ENCODE measurements at regions not wholly inside any gene's neighbourhood (a gene's known extent, or its start where the extent isn't known, plus 50 kb on each side); places are given as distances from the start of the nearest gene placed in this dataset.
A peak's percentile ranks its signal among the peaks of the same experiment; 100 is the strongest.

DNA sequence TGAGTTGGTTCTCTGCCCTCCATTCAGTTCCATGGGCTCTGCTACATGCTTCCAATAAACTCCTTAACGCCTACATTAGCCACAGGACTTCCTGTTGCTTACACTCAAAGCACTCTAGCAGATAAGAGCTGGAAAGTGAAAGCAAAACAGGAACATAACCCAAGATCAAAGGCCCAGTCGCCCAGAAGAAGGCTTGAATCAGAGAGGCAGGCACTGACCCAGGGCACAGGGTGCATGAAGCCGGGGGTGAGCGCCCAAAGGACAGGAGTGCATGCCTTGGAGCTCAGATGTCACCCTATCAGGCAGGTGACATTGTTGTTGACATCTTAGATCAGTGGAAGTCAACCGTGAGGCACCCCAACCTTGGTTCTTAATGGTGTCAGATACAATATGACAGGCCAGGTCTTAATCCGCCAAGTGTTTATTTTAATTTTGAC is 235.1 kb downstream of the UACA start:
- intact Hi-C loops (cut with micrococcal nuclease): loop anchor here (2.0 kb wide), 1 partner anchor 35 kb away; no protein-coding TSS in a partner anchor
- Histone ChIP-seq H3K36me3 (ENCODE audit: control insufficient read depth, insufficient read depth, low read length) (no peaks in the 10 kb centered on the region), H3K27ac (ENCODE audit: low read length) (peak overlapping the region; percentile 78), H3K9me3 (ENCODE audit: control insufficient read depth, insufficient read depth, low read length) (no peaks in the 10 kb centered on the region), H3K4me1 (ENCODE audit: control insufficient read depth, insufficient read depth, low read length) (peaks cover 33% of the 10 kb centered on the region), H3K4me3 (ENCODE audit: low read length) (no peak overlapping the region), H3K27me3 (ENCODE audit: control insufficient read depth, insufficient read depth, low read length) (no peaks in the 10 kb centered on the region)
- H3K4me1 Mint-ChIP-seq: peaks cover 13 to 24% of the 10 kb centered on the region in 2 donors
- no peaks in the 10 kb centered on the region for H3K36me3 Mint-ChIP-seq
- 24% methylated on average over 6 of the region's 6 CpGs for WGBS (ENCODE audit: insufficient coverage)
- TF ChIP-seq, protein P1, sequence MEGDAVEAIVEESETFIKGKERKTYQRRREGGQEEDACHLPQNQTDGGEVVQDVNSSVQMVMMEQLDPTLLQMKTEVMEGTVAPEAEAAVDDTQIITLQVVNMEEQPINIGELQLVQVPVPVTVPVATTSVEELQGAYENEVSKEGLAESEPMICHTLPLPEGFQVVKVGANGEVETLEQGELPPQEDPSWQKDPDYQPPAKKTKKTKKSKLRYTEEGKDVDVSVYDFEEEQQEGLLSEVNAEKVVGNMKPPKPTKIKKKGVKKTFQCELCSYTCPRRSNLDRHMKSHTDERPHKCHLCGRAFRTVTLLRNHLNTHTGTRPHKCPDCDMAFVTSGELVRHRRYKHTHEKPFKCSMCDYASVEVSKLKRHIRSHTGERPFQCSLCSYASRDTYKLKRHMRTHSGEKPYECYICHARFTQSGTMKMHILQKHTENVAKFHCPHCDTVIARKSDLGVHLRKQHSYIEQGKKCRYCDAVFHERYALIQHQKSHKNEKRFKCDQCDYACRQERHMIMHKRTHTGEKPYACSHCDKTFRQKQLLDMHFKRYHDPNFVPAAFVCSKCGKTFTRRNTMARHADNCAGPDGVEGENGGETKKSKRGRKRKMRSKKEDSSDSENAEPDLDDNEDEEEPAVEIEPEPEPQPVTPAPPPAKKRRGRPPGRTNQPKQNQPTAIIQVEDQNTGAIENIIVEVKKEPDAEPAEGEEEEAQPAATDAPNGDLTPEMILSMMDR (IDR thresholded peaks at IDR 0.05): no peak
- H3K4me3 Mint-ChIP-seq: peak overlapping the region; percentile 61
- peak; percentile 42 to 86 for DNase-seq
- H3K27me3 Mint-ChIP-seq (ENCODE audit: low read depth in 2 of 2): peaks cover 0 to 2% of the 10 kb centered on the region in 2 donors
- ATAC-seq: peak; percentile 91 to 98 (median 97)
- peaks cover 3% of the 10 kb centered on the region in 2 donors for H3K9me3 Mint-ChIP-seq
- peak overlapping the region; percentile 78 to 93 for H3K27ac Mint-ChIP-seq

DNA sequence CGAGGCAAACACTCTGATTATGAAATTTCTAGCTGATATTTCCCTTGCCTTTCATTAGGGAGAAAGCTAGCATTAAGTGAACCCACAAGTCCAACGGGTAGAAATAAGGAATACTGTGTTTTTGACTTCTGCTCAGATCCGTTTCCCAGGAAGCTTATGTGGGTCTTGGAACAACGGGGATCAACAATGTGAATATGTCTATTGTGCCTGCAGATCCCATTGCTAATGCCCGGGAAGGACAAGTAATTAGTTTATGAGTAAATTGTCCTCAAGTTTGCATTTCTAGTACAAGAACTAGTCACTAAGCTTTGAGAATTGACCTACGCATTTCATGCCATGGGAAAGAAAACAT is 236.4 kb downstream of the UACA start:
- DNase-seq (no peak), ATAC-seq (no peak)
- no peak overlapping the region for H3K4me3 ChIP-seq (ENCODE audit: low read length)
- no peak overlapping the region for H3K27ac Mint-ChIP-seq
- no peaks in the 10 kb centered on the region for H3K9me3 ChIP-seq (ENCODE audit: control insufficient read depth, insufficient read depth, low read length)
- intact Hi-C loops (cut with micrococcal nuclease): no loop called here
- WGBS (ENCODE audit: insufficient coverage): 83% methylated on average over 5 of the region's 6 CpGs
- H3K9me3 Mint-ChIP-seq: peaks cover 3% of the 10 kb centered on the region in 2 donors
- peaks cover 13 to 24% of the 10 kb centered on the region in 2 donors for H3K4me1 Mint-ChIP-seq
- H3K36me3 Mint-ChIP-seq: no peaks in the 10 kb centered on the region
- H3K4me1 ChIP-seq (ENCODE audit: control insufficient read depth, insufficient read depth, low read length): peaks cover 33% of the 10 kb centered on the region
- no peaks in the 10 kb centered on the region for H3K27me3 ChIP-seq (ENCODE audit: control insufficient read depth, insufficient read depth, low read length)
- no peak overlapping the region for H3K27ac ChIP-seq (ENCODE audit: low read length)
- no peaks in the 10 kb centered on the region for H3K36me3 ChIP-seq (ENCODE audit: control insufficient read depth, insufficient read depth, low read length)
- no peak overlapping the region for H3K4me3 Mint-ChIP-seq
- H3K27me3 Mint-ChIP-seq (ENCODE audit: low read depth in 2 of 2): peaks cover 0 to 2% of the 10 kb centered on the region in 2 donors
- TF ChIP-seq, protein P1 (IDR thresholded peaks at IDR 0.05): no peak

DNA sequence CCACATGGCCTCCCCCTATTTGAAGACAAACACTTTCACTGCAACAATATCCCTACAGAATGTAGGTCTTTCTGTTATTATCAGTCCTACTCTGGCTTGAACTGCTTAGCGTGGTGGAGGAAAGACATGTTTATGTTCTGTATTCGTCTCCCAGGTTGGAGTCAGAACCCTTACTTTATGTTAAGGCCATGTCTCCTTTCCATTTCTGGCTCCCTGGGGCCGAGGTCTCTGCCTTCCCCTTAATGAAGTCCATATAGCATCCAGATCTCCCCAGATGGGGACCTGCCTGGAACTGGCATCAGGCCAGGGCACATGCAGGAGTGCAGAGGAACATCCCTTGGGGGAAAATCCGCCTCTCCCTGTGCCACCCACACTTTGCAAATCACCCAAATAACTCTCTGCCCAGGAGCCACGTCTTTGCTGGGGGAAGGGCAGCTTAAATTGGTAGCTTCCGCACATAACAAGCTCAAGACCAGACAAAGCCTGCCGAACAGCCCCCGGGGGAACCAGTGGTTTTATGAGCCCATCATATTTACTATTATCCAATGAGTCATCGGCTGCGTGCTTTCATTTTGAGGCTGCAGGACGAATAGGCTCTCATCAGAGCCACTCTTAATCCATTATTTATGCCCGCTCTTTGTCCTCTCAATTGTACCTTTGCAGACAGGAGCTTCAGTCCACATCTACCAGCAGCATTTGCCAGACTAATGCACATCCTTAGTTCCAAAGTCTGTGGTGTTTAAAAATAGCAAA is 237.0 kb downstream of the UACA start:
- ATAC-seq: no peak
- peak; percentile 9 to 43 for DNase-seq
- H3K9me3 ChIP-seq (ENCODE audit: control insufficient read depth, insufficient read depth, low read length): no peaks in the 10 kb centered on the region
- 71% methylated on average over 12 of the region's 12 CpGs for WGBS (ENCODE audit: insufficient coverage)
- H3K4me3 ChIP-seq (ENCODE audit: low read length): no peak overlapping the region
- TF ChIP-seq, protein P1 (IDR thresholded peaks at IDR 0.05): no peak
- Mint-ChIP-seq H3K36me3 (no peaks in the 10 kb centered on the region), H3K4me1 (peaks cover 13 to 24% of the 10 kb centered on the region in 2 donors), H3K4me3 (no peak overlapping the region), H3K27ac (no peak overlapping the region), H3K27me3 (ENCODE audit: low read depth in 2 of 2) (peaks cover 0 to 6% of the 10 kb centered on the region in 2 donors), H3K9me3 (peaks cover 3% of the 10 kb centered on the region in 2 donors)
- H3K4me1 ChIP-seq (ENCODE audit: control insufficient read depth, insufficient read depth, low read length): peaks cover 33% of the 10 kb centered on the region
- no peaks in the 10 kb centered on the region for H3K27me3 ChIP-seq (ENCODE audit: control insufficient read depth, insufficient read depth, low read length)
- no peaks in the 10 kb centered on the region for H3K36me3 ChIP-seq (ENCODE audit: control insufficient read depth, insufficient read depth, low read length)
- no peak overlapping the region for H3K27ac ChIP-seq (ENCODE audit: low read length)
- intact Hi-C loops (cut with micrococcal nuclease): no loop called here
